HCT116 (cell line): ENCODE measurements at regions not wholly inside any gene's neighbourhood (a gene's known extent, or its start where the extent isn't known, plus 50 kb on each side); places are given as distances from the start of the nearest gene placed in this dataset.

Experiments
- POLR2A ChIP-seq: IDR thresholded peaks from 2 replicates; pipeline ENCODE4 v1.7.0; 2011; ENCODE audit warnings: borderline replicate concordance; ENCODE audit not compliant: insufficient read depth, insufficient read length; ENCODE audit errors: extremely low read depth
- POLR2AphosphoS5 ChIP-seq: IDR thresholded peaks from 2 replicates; pipeline ENCODE4 v1.6.1; 2011; ENCODE audit warnings: mild to moderate bottlenecking, low read depth, low read length, moderate library complexity
- RAD21 ChIP-seq: IDR thresholded peaks from 2 replicates; pipeline ENCODE4 v1.6.1; 2012; ENCODE audit warnings: low read depth, mild to moderate bottlenecking
- TCF7L2 ChIP-seq: IDR thresholded peaks from 2 replicates; pipeline ENCODE4 v1.7.0; 2011; ENCODE audit warnings: borderline replicate concordance, inconsistent platforms; ENCODE audit not compliant: insufficient read depth, insufficient read length; ENCODE audit errors: extremely low read depth
- TF ChIP-seq, protein P1 (sequence below), 3 experiments: fragments of 200-600 bp in 1 of 3; sonication (generic) in 1 of 3; IDR thresholded peaks in 2 of 3; conservative IDR thresholded peaks in 1 of 3; 2 replicates each; pipeline ENCODE4 v1.5.1; 2012 to 2017; ENCODE audit warnings: low read depth in 2 of 3, low read length in 2 of 3, antibody characterized with exemption in 1 of 3, borderline replicate concordance in 1 of 3, control low read depth in 1 of 3, mild to moderate bottlenecking in 1 of 3, mixed read lengths in 1 of 3, mixed run types in 1 of 3, moderate library complexity in 1 of 3; ENCODE audit not compliant: insufficient read depth in 1 of 3
- TF ChIP-seq, protein P2 (sequence below): IDR thresholded peaks from 2 replicates; pipeline ENCODE4 v1.6.1; 2012; ENCODE audit warnings: low read depth

DNA sequence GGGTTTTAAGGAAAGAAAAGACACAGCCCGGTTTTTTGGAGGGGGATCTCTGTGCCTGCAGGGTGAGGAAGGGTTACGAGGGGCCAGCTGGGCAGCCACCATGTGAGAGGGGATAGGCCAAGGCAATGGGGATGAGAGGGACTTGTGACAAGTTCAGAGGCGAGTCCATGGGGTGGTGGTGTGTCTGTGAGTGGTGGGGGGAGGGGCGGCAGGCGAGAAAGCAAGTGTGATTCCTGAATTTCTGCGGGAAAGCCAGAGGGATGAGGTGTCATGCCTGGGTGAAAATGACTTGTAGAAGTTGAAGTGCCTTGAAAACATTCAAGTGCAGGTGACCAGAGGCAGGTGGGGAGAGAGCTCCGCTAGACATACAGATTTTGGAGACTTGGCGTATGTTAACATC, 61.0 kb upstream of the RNF32 start:
- TF ChIP-seq, protein P1, sequence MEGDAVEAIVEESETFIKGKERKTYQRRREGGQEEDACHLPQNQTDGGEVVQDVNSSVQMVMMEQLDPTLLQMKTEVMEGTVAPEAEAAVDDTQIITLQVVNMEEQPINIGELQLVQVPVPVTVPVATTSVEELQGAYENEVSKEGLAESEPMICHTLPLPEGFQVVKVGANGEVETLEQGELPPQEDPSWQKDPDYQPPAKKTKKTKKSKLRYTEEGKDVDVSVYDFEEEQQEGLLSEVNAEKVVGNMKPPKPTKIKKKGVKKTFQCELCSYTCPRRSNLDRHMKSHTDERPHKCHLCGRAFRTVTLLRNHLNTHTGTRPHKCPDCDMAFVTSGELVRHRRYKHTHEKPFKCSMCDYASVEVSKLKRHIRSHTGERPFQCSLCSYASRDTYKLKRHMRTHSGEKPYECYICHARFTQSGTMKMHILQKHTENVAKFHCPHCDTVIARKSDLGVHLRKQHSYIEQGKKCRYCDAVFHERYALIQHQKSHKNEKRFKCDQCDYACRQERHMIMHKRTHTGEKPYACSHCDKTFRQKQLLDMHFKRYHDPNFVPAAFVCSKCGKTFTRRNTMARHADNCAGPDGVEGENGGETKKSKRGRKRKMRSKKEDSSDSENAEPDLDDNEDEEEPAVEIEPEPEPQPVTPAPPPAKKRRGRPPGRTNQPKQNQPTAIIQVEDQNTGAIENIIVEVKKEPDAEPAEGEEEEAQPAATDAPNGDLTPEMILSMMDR (IDR thresholded peaks at IDR 0.05 in 2 of 3, conservative IDR thresholded peaks at IDR 0.05 in 1 of 3; ENCODE audit: borderline replicate concordance in 1 of 3, insufficient read depth in 1 of 3, low read depth in 2 of 3, low read length in 2 of 3), result no peak
- TF ChIP-seq TCF7L2 (no peak), RAD21 (no peak), POLR2A (no peak), POLR2AphosphoS5 (no peak)
- TF ChIP-seq, protein P2, sequence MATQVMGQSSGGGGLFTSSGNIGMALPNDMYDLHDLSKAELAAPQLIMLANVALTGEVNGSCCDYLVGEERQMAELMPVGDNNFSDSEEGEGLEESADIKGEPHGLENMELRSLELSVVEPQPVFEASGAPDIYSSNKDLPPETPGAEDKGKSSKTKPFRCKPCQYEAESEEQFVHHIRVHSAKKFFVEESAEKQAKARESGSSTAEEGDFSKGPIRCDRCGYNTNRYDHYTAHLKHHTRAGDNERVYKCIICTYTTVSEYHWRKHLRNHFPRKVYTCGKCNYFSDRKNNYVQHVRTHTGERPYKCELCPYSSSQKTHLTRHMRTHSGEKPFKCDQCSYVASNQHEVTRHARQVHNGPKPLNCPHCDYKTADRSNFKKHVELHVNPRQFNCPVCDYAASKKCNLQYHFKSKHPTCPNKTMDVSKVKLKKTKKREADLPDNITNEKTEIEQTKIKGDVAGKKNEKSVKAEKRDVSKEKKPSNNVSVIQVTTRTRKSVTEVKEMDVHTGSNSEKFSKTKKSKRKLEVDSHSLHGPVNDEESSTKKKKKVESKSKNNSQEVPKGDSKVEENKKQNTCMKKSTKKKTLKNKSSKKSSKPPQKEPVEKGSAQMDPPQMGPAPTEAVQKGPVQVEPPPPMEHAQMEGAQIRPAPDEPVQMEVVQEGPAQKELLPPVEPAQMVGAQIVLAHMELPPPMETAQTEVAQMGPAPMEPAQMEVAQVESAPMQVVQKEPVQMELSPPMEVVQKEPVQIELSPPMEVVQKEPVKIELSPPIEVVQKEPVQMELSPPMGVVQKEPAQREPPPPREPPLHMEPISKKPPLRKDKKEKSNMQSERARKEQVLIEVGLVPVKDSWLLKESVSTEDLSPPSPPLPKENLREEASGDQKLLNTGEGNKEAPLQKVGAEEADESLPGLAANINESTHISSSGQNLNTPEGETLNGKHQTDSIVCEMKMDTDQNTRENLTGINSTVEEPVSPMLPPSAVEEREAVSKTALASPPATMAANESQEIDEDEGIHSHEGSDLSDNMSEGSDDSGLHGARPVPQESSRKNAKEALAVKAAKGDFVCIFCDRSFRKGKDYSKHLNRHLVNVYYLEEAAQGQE, result no peak
